Activated B cell treated with CpG ODN at 0.5 μM for 24 hours (primary cell): ENCODE measurements at regions not wholly inside any gene's neighbourhood (a gene's known extent, or its start where the extent isn't known, plus 50 kb on each side); places are given as distances from the start of the nearest gene placed in this dataset.

ENCODE experiments used
- ATAC-seq: fragments of 200-7000 bp; cut with Tn5 transposase; one replicate; pipeline ENCODE4 v1.10.0; 2021; ENCODE audit warnings: low read depth, mild to moderate bottlenecking, moderate library complexity
- CTCF ChIA-PET: fragments of 350-600 bp; sonication (Branson Sonifier 250); formaldehyde crosslinking; loops from one replicate; lab custom pipeline; 2021; ENCODE audit warnings: antibody characterized with exemption; lab: Charles Lee
- POLR2A ChIA-PET: fragments of 350-600 bp; sonication (Branson Sonifier 250); formaldehyde crosslinking; loops from one replicate; lab custom pipeline; 2021; ENCODE audit warnings: antibody characterized with exemption; lab: Charles Lee
- DNase-seq: peaks from one replicate; pipeline ENCODE4 v3.0.0; 2022
- H3K27ac Mint-ChIP-seq: one replicate; pipeline ENCODE4 v1.8.0; 2020; ENCODE audit warnings: mixed read lengths
- H3K27me3 Mint-ChIP-seq: one replicate; pipeline ENCODE4 v1.8.0; 2021; ENCODE audit warnings: mixed read lengths
- H3K36me3 Mint-ChIP-seq: one replicate; pipeline ENCODE4 v1.8.0; 2021; ENCODE audit warnings: low read depth, mixed read lengths
- H3K4me1 Mint-ChIP-seq: one replicate; pipeline ENCODE4 v1.8.0; 2021; ENCODE audit warnings: mixed read lengths
- H3K4me3 Mint-ChIP-seq: one replicate; pipeline ENCODE4 v1.8.0; 2020; ENCODE audit warnings: mild to moderate bottlenecking, mixed read lengths
- H3K9me3 Mint-ChIP-seq: one replicate; pipeline ENCODE4 v1.8.0; 2020; ENCODE audit warnings: mixed read lengths
- CTCF ChIP-seq: fragments of 200-600 bp; IDR thresholded peaks from one replicate; pipeline ENCODE4 v1.8.0; 2022; ENCODE audit warnings: antibody characterized with exemption, mild to moderate bottlenecking
- intact Hi-C: fragments of 100-400 bp; cut with micrococcal nuclease; formaldehyde crosslinking; loops from one replicate; pipeline ENCODE4 v1.15.1; 2024

GRCh38 chr6:18692929-18693685 lies 306.0 kb downstream of the RNF144B start:
- no peak for ATAC-seq
- CTCF ChIA-PET, result no interaction called here
- Mint-ChIP-seq H3K4me3 (no peak overlapping the region), H3K9me3 (no peaks in the 10 kb centered on the region), H3K4me1 (no peaks in the 10 kb centered on the region), H3K27ac (no peak overlapping the region), H3K27me3 (no peaks in the 10 kb centered on the region), H3K36me3 (no peaks in the 10 kb centered on the region)
- intact Hi-C loops, result no loop called here
- no peak for DNase-seq
- no peak for TF ChIP-seq CTCF
- POLR2A ChIA-PET, result no interaction called here

GRCh38 chr6:18693881-18694280 lies 306.7 kb downstream of the RNF144B start:
- H3K9me3 Mint-ChIP-seq, result no peaks in the 10 kb centered on the region
- CTCF ChIA-PET, result no interaction called here
- DNase-seq (no peak), ATAC-seq (no peak)
- no peaks in the 10 kb centered on the region for H3K27me3 Mint-ChIP-seq
- POLR2A ChIA-PET, result no interaction called here
- no peak for TF ChIP-seq CTCF
- no peak overlapping the region for H3K27ac Mint-ChIP-seq
- H3K4me3 Mint-ChIP-seq, result no peak overlapping the region
- no peaks in the 10 kb centered on the region for H3K4me1 Mint-ChIP-seq
- H3K36me3 Mint-ChIP-seq, result no peaks in the 10 kb centered on the region
- intact Hi-C loops, result no loop called here

GRCh38 chr6:18703546-18703945 lies 316.4 kb downstream of the RNF144B start:
- peaks cover 7% of the 10 kb centered on the region for H3K9me3 Mint-ChIP-seq
- TF ChIP-seq CTCF, result no peak
- H3K27ac Mint-ChIP-seq, result no peak overlapping the region
- H3K4me1 Mint-ChIP-seq, result no peaks in the 10 kb centered on the region
- no peaks in the 10 kb centered on the region for H3K27me3 Mint-ChIP-seq
- ATAC-seq, result no peak
- intact Hi-C loops, result no loop called here
- ChIA-PET POLR2A (no interaction called here), CTCF (no interaction called here)
- no peak overlapping the region for H3K4me3 Mint-ChIP-seq
- no peaks in the 10 kb centered on the region for H3K36me3 Mint-ChIP-seq
- no peak for DNase-seq

- no peak for ATAC-seq
- intact Hi-C loops, result no loop called here
- DNase-seq, result no peak
- no peak for TF ChIP-seq CTCF
- Mint-ChIP-seq H3K9me3 (peaks cover 5% of the 10 kb centered on the region), H3K27me3 (no peaks in the 10 kb centered on the region), H3K4me1 (no peaks in the 10 kb centered on the region), H3K36me3 (no peaks in the 10 kb centered on the region), H3K4me3 (no peak overlapping the region), H3K27ac (no peak overlapping the region)
- POLR2A ChIA-PET, result no interaction called here
- CTCF ChIA-PET, result no interaction called here
These were observed 320.7 kb downstream of the RNF144B start for GRCh38 chr6:18707714-18708439.

- no peak overlapping the region for H3K27ac Mint-ChIP-seq
- H3K27me3 Mint-ChIP-seq, result no peaks in the 10 kb centered on the region
- H3K36me3 Mint-ChIP-seq, result no peaks in the 10 kb centered on the region
- no peak for ATAC-seq
- H3K9me3 Mint-ChIP-seq, result no peaks in the 10 kb centered on the region
- no peak for DNase-seq
- no peaks in the 10 kb centered on the region for H3K4me1 Mint-ChIP-seq
- POLR2A ChIA-PET, result no interaction called here
- no peak overlapping the region for H3K4me3 Mint-ChIP-seq
- no peak for TF ChIP-seq CTCF
- intact Hi-C loops, result no loop called here
- CTCF ChIA-PET, result no interaction called here
These were observed 325.4 kb downstream of the RNF144B start for GRCh38 chr6:18712595-18712994.
